ENCODE measurements at regions not wholly inside any gene's neighbourhood (a gene's known extent, or its start where the extent isn't known, plus 50 kb on each side); places are given as distances from the start of the nearest gene placed in this dataset.

DNA sequence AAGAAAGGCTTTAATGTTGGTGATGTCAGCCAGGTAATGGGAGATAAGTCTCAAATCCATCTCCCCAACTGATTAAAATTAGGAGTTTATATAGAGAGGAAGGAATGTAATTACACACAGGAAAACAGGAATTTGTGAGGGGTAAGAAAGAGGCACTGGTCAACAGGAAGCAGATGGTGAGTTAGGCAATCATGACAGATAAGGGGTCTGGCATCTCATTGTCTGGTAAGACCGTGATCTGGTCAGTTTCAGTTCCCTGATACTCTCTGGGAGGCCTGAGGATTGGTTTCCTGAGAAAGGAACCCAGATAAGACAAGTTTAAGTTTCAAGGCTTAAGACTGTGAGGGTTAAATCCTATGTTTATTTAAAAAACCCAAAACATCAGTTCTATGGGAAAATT is 414.7 kb upstream of the ARRDC4 start:
- DNase-seq: no peak

- no peak for DNase-seq
Observed at GRCh38 chr15:97547381-97547780, 413.1 kb upstream of the ARRDC4 start.

DNA sequence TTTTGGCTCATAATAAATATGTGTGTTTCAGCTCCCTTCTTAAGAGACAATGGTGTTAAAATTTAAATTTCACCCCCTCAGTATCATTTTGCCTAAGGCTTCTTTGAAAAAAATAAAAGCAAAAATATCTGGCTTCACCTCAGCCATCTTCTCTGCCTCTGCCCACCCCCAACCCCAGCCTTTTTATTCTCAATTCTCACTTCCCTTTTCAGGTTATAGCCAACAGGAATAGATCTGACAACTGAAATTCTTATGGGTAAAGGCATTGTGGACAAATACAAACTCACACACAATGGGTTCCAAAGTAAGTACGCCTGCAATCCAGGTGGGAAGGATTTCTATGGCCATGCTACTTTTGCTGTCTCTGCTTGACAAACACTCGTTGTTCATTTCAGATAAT is 399.0 kb upstream of the ARRDC4 start:
- DNase-seq: no peak

DNA sequence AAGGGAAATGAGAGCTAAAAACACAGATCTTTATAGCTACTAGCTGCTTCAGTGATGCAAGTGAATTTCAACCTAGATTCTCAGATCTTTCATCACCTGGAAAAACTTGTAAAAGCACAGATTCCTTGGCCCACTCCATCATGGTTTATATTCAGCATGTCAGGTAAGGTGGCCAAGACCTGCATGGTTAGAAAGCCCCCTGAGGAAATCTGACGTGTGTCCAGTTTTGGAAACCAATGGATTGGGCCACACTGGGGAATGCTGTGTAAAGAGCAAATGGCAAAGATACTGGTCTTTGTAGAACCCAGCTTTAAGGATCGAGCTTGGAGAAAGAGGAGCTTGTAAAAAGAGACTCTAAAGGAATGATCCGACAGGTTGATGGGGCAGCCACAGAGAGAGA is 397.0 kb upstream of the ARRDC4 start:
- DNase-seq: no peak

GRCh38 chr15:97566961-97567360 is 393.5 kb upstream of the ARRDC4 start:
- no peak for DNase-seq

DNA sequence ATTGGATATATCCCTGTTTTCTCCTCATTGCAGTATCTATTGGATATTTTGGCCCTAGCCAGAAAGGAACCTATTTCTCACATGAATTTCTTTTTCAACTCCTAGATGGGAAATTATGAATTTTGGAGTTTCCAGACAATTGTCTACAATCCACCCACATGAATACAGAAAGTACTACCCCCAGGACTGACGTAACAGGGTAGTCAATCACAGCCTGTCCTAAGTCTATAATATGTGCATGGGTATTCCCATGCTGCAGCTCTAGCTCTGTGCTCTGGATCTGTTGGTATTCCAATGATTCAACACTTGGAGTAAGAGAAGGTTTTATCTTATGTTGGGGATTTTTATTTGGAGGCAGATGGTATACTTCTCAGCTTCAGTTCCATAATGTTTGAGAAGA is 393.1 kb upstream of the ARRDC4 start:
- DNase-seq: no peak

GRCh38 chr15:97576929-97577645 is 383.4 kb upstream of the ARRDC4 start:
- no peak for DNase-seq

DNA sequence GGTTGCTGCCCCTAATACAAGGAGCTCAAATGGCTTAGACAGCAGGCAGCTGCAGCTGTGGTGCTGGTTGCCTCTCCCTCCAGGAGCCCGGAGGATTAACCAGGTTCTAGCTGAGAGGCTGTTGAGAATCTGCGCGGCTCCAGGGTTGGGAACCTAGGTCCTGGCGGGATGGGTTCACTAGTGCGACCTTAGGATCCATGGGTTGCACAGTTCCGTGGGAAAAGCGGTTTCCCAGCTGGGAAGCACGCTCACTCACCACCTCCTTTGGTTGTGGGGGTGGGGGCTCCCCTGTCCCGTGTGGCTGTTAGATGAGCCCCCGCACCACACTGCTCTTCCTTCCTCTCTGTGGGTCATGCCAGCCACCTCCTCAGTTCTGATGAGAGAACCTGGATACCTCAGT is 375.1 kb upstream of the ARRDC4 start:
- no peak for DNase-seq

GRCh38 chr15:97592778-97593177 is 367.7 kb upstream of the ARRDC4 start:
- DNase-seq: no peak

GRCh38 chr15:97597801-97598200 is 362.7 kb upstream of the ARRDC4 start:
- no peak for DNase-seq

DNA sequence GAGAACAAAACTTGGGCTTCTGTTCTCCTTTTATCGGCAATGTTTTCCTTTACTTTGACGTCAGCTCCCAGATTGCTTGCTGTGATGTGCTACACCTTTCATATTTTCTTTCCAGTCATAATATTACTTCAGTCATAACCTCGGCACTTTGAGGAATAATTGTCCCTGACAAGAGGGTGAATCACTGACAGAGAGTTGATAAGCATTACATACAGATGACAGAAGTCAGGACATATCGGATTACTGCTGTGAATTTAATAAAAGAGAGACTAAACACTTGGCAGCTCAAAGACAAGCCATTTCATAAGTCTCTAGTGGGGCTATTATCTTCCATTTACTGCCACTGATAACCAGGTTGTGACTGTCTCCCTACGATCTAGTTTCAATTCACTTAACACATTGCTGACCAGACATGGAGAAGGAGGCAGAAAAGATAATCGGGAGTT is 362.1 kb upstream of the ARRDC4 start:
- no peak for DNase-seq

- no peak for DNase-seq
Observed at GRCh38 chr15:97600190-97600589, 360.3 kb upstream of the ARRDC4 start.

DNA sequence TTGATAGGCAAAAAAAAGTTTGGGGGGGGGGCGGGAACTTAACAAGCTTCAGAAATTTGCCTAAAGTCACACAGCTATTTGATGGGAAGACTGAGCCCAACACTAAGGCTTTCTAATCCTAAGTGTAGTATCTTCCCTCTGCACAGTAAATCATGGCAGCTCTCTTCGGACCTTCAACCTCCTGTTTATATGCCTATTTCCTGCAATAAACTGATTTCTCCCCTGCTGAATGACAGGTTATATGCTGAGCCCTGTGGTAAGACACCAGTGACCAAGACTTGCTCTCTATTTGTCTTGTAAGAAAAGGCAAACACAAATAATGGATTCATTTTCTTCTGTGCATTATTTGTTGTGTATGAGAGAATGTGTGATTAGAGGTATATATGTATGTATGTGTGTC is 355.8 kb upstream of the ARRDC4 start:
- DNase-seq: no peak

GRCh38 chr15:97615114-97615513 is 345.4 kb upstream of the ARRDC4 start:
- DNase-seq: no peak

- DNase-seq: no peak
Observed at GRCh38 chr15:97623091-97623661, 337.3 kb upstream of the ARRDC4 start.

GRCh38 chr15:97627634-97628033 is 332.9 kb upstream of the ARRDC4 start:
- DNase-seq: no peak

DNA sequence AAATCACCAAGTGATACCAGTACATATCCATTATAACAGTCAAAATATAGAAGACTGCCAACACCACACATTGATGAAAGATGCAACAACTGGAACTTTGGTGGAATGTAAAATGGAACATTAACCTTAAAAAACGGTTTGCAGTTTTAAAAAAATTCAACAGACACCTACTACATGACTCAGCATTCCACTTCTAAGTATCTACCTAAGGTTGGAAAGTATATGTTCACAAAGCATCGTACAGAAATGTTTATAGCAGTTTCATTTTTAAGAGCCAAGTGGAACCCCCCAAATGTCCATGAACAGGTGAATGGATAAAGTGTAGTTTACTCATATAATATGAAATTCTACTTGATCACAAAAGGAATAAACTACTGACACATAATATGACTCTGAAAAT is 314.7 kb upstream of the ARRDC4 start:
- DNase-seq: no peak

GRCh38 chr15:97648728-97649127 is 311.8 kb upstream of the ARRDC4 start:
- no peak for DNase-seq

DNA sequence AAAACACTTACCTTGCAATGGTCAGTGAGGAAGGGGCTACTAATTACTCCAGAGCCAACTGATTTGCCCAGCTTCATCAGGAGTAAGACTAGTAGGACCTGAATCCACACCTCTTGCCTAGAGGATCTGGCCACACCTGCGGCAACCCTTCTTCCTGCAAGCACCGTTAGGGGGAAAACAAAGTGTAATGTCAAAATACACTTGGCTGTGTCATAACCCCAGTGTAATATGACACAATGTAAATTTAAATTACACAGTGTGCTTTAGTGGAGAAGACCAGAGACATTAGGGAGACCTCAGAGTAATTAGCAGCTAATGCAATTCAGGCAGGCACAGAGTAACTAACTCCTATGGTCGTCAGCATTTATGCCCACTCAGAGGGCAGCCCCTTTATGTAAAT is 308.5 kb upstream of the ARRDC4 start:
- DNase-seq: no peak

- no peak for DNase-seq
Observed at GRCh38 chr15:97652700-97653167, 307.8 kb upstream of the ARRDC4 start.

- no peak for DNase-seq
Observed at GRCh38 chr15:97653896-97654295, 306.6 kb upstream of the ARRDC4 start.

GRCh38 chr15:97654481-97655076 is 305.9 kb upstream of the ARRDC4 start:
- DNase-seq: no peak

DNA sequence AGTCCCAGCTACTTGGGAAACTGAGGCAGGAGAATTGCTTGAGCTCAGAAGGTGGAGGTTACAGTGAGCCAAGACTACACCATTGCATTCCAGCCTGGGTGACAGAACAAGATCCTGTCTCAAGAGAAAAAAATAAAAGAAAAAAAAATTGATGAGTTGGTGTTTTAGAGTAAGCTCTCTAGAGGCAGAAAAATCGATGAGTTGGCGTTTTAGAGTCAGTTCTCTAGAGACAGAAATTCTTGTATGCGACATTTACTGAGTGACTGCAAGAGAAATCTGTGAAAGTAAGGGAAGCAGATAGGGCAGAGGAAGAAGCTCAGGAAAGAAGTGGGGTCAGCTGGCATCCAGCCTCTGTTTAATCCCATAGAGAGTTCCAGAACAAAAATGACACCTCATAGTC is 298.7 kb upstream of the ARRDC4 start:
- no peak for DNase-seq

DNA sequence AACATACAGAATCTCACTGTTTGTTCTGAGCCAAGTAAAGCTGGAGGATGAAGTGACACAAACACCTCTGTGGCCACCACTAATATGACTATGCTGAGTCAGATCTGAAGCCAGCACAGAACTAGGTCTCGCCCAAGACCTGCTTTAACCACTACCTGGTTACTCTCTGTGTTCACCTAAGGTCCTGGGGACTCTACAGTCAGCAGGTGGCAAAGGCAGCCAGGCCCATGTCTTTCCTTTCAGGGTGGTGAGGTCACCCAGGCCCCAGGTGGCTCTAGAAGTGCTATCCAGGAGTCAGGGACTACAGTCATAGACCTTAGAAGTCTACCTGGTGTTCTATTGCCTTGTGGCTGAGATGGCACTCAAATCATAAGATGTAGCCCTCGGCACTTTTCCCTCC is 287.9 kb upstream of the ARRDC4 start:
- DNase-seq: no peak

GRCh38 chr15:97678656-97679055 is 281.8 kb upstream of the ARRDC4 start:
- DNase-seq: no peak

All from activated naive CD4-positive, alpha-beta T cell (primary cell).